Spleen (tissue), 7 donors: ENCODE measurements at regions not wholly inside any gene's neighbourhood (a gene's known extent, or its start where the extent isn't known, plus 50 kb on each side); places are given as distances from the start of the nearest gene placed in this dataset.

Source experiments
- CTCF ChIP-seq, 11 experiments: fragments of 200-600 bp in 7 of 11; fragments of 450-650 bp in 4 of 11; sonication (generic) in 4 of 11; IDR thresholded peaks in 8 of 11; conservative IDR thresholded peaks in 3 of 11; 1 replicate in 7 of 11; 2 replicates in 4 of 11; pipeline versions ENCODE4 v1.4.0 to v1.8.0; 2016 to 2021; ENCODE audit warnings: antibody characterized with exemption in 11 of 11, inconsistent platforms in 4 of 11, mild to moderate bottlenecking in 1 of 11
- POLR2A ChIP-seq, 3 donors: fragments of 450-650 bp; IDR thresholded peaks; one replicate each; pipeline ENCODE4 v1.5.1; 2017; ENCODE audit warnings: antibody characterized with exemption in 3 of 3, mild to moderate bottlenecking in 1 of 3
- POLR2AphosphoS5 ChIP-seq, 3 donors: sonication (generic); formaldehyde crosslinking; IDR thresholded peaks; one replicate each; pipeline ENCODE4 v1.5.1; 2017; ENCODE audit warnings: antibody characterized with exemption in 3 of 3
- donor health status: DM: no; HTN: no; CAD: no; lungs with moderate emphysema.
- donor health status: DM: no; HTN: no; CAD: no.
- donor health status: DM: no; HTN: no; CAD: no.

GRCh38 chr9:22986556-22986955 lies 539.9 kb downstream of the DMRTA1 start:
- no peak for TF ChIP-seq CTCF (IDR thresholded peaks at IDR 0.05 in 8 of 11, conservative IDR thresholded peaks at IDR 0.05 in 3 of 11)
- no peak for TF ChIP-seq POLR2A (IDR thresholded peaks at IDR 0.05)
- no peak for TF ChIP-seq POLR2AphosphoS5 (IDR thresholded peaks at IDR 0.05)
